Smooth muscle cell (in vitro differentiated cells): ENCODE measurements at regions not wholly inside any gene's neighbourhood (a gene's known extent, or its start where the extent isn't known, plus 50 kb on each side); places are given as distances from the start of the nearest gene placed in this dataset.

Experiments used
- DNase-seq: peaks from one replicate; lab custom pipeline; 2025; ENCODE audit not compliant: unreplicated experiment; lab: John Stamatoyannopoulos, UW
- H2AFZ ChIP-seq: fragments of 200-600 bp; sonication (generic); 2 replicates; pipeline ENCODE4 v1.6.0; 2016; ENCODE audit warnings: antibody characterized with exemption, low read depth, mild to moderate bottlenecking
- H3F3A ChIP-seq: fragments of 200-600 bp; sonication (generic); 2 replicates; pipeline ENCODE4 v1.6.0; 2017; ENCODE audit warnings: antibody characterized with exemption, low read depth
- H3K27ac ChIP-seq: fragments of 200-600 bp; sonication (generic); 2 replicates; pipeline ENCODE4 v1.5.1; 2016; ENCODE audit warnings: low read depth, mild to moderate bottlenecking
- H3K27me3 ChIP-seq: fragments of 200-600 bp; sonication (generic); 2 replicates; pipeline ENCODE4 v1.6.1; 2016; ENCODE audit warnings: low read depth, mild to moderate bottlenecking
- H3K36me3 ChIP-seq: fragments of 200-600 bp; sonication (generic); 2 replicates; pipeline ENCODE4 v1.5.1; 2016; ENCODE audit warnings: low read depth
- H3K4me1 ChIP-seq: fragments of 200-600 bp; sonication (generic); 2 replicates; pipeline ENCODE4 v1.5.1; 2016; ENCODE audit warnings: low read depth
- H3K4me2 ChIP-seq: fragments of 200-600 bp; sonication (generic); 2 replicates; pipeline ENCODE4 v1.6.0; 2016; ENCODE audit warnings: mild to moderate bottlenecking
- H3K4me3 ChIP-seq: fragments of 200-600 bp; sonication (generic); 2 replicates; pipeline ENCODE4 v1.5.1; 2016; ENCODE audit warnings: mild to moderate bottlenecking
- H3K79me2 ChIP-seq: fragments of 200-600 bp; sonication (generic); 2 replicates; pipeline ENCODE4 v1.6.0; 2016; ENCODE audit warnings: low read depth, mild to moderate bottlenecking
- H3K9ac ChIP-seq: fragments of 200-600 bp; sonication (generic); 2 replicates; pipeline ENCODE4 v1.6.0; 2016; ENCODE audit warnings: low read depth
- H3K9me3 ChIP-seq: fragments of 200-600 bp; sonication (generic); replicated peaks from 2 replicates; pipeline ENCODE4 v1.5.1; 2016; ENCODE audit warnings: low read depth
- H4K20me1 ChIP-seq: fragments of 200-600 bp; sonication (generic); 2 replicates; pipeline ENCODE4 v1.6.0; 2016; ENCODE audit warnings: low read depth
- CTCF ChIP-seq: fragments of 200-600 bp; sonication (generic); IDR thresholded peaks from 2 replicates; pipeline ENCODE4 v1.5.1; 2017; ENCODE audit warnings: borderline replicate concordance, mild to moderate bottlenecking, antibody characterized with exemption; ENCODE audit not compliant: insufficient read depth, poor library complexity, severe bottlenecking
- WGBS: methylation state at CpG from one replicate; pipeline ENCODE4 v1.1.7; 2016; ENCODE audit warnings: low lambda C conversion rate; 5-methylcytosine and 5-hydroxymethylcytosine counted together

DNA sequence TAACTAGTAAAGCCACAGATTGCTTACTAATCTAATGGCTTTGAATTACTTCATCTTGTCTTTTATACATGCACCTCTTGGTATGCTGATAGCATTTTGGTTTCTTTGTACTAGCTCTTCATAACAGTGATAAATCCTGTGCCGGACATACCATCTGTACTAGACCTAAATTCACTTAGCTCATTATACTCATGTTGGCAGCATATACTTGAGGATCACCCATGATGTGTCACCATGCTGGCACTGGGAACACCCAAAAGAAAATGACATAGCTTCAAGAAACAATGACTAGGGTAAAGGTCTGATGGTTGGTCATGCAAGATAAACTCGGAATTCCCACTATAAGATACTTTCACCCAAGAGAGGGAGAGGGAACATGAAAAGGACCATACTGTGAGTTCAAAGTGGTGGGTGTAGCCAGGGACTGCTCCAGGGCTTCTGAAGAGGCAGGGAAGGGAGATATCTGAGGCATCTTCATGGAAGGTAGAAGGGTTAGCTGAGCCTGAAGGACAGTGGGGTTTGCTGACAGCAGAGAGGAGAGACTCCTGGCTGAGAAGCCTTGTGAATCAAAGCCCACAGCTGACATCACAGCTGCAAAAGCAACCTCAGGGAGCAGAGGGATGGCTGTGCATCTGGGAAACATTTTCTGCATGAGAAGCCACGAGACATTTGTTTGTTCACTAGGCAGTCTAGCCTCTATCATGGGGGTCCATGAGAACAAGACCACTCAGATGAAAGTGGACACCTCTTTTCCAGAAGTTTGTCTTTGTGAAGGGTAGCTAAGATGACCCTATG is 314.2 kb downstream of the RAB28 start:
- Histone ChIP-seq H3K4me1 (no peaks in the 10 kb centered on the region), H3K27me3 (no peaks in the 10 kb centered on the region), H3K9ac (no peak overlapping the region), H3K9me3 (no peaks in the 10 kb centered on the region), H3K4me3 (no peak overlapping the region), H3K79me2 (no peaks in the 10 kb centered on the region), H4K20me1 (no peaks in the 10 kb centered on the region), H3K27ac (no peak overlapping the region), H3K36me3 (no peaks in the 10 kb centered on the region), H2AFZ (no peak overlapping the region), H3K4me2 (no peak overlapping the region), H3F3A (no peaks in the 10 kb centered on the region)
- no peak for DNase-seq
- 84% methylated on average over 3 of the region's 3 CpGs for WGBS
- no peak for TF ChIP-seq CTCF

- no peaks in the 10 kb centered on the region for H3F3A ChIP-seq
- no peak for DNase-seq
- no peaks in the 10 kb centered on the region for H3K4me1 ChIP-seq
- 88% methylated on average over 2 of the region's 2 CpGs for WGBS
- H4K20me1 ChIP-seq = no peaks in the 10 kb centered on the region
- H3K27ac ChIP-seq = no peak overlapping the region
- H3K36me3 ChIP-seq = no peaks in the 10 kb centered on the region
- H3K27me3 ChIP-seq = no peaks in the 10 kb centered on the region
- no peaks in the 10 kb centered on the region for H3K79me2 ChIP-seq
- no peak overlapping the region for H3K4me3 ChIP-seq
- no peak overlapping the region for H3K9ac ChIP-seq
- H3K4me2 ChIP-seq = no peak overlapping the region
- no peak overlapping the region for H2AFZ ChIP-seq
- no peak for TF ChIP-seq CTCF
- no peaks in the 10 kb centered on the region for H3K9me3 ChIP-seq
Observed at GRCh38 chr4:13168326-13168725, 315.8 kb downstream of the RAB28 start.

- H3F3A ChIP-seq = no peaks in the 10 kb centered on the region
- no peak overlapping the region for H2AFZ ChIP-seq
- TF ChIP-seq CTCF = no peak
- DNase-seq = no peak
- no peak overlapping the region for H3K9ac ChIP-seq
- no peaks in the 10 kb centered on the region for H3K79me2 ChIP-seq
- no peak overlapping the region for H3K27ac ChIP-seq
- H3K4me3 ChIP-seq = no peak overlapping the region
- H3K36me3 ChIP-seq = no peaks in the 10 kb centered on the region
- no peaks in the 10 kb centered on the region for H4K20me1 ChIP-seq
- WGBS = 94% methylated on average over 2 of the region's 2 CpGs
- H3K4me1 ChIP-seq = no peaks in the 10 kb centered on the region
- no peaks in the 10 kb centered on the region for H3K9me3 ChIP-seq
- no peak overlapping the region for H3K4me2 ChIP-seq
- H3K27me3 ChIP-seq = no peaks in the 10 kb centered on the region
Observed at GRCh38 chr4:13166214-13166613, 317.9 kb downstream of the RAB28 start.

DNA sequence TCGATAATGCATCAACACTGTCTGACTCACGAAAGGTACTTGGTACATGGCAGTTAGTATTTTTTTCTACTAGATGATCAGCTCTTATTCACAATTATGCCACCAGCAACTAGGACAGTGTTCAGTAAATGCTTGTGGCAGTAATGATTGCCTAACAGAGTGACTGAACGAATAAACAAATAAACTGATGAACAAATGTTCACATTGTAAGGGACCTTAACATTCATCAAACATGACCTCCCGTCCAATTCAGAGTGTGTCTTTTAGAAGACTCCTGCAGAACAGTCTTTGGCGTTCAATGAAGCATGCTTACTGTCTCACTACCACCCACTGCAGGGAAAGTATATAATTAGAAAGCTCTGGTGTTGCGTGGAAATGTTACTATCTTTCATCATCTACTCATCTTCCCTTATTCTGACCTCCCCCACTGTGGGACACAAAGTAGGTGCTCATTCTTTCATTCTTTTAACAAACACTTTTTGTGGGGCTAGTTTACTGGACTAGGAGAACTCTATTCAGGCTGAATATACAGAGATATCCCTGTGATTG is 319.3 kb downstream of the RAB28 start:
- Histone ChIP-seq H3K27me3 (no peaks in the 10 kb centered on the region), H3K4me2 (no peak overlapping the region), H3K4me3 (no peak overlapping the region), H2AFZ (no peak overlapping the region), H3F3A (no peaks in the 10 kb centered on the region), H3K36me3 (no peaks in the 10 kb centered on the region), H4K20me1 (no peaks in the 10 kb centered on the region), H3K9me3 (no peaks in the 10 kb centered on the region), H3K79me2 (no peaks in the 10 kb centered on the region), H3K27ac (no peak overlapping the region), H3K4me1 (no peaks in the 10 kb centered on the region), H3K9ac (no peak overlapping the region)
- 90% methylated on average over 6 of the region's 6 CpGs for WGBS
- TF ChIP-seq CTCF = no peak
- no peak for DNase-seq
